Prostate gland (tissue), 2 donors: ENCODE measurements at regions not wholly inside any gene's neighbourhood (a gene's known extent, or its start where the extent isn't known, plus 50 kb on each side); places are given as distances from the start of the nearest gene placed in this dataset.

Experiments used
- CTCF ChIP-seq, 4 experiments: fragments of 200-600 bp in 2 of 4; fragments of 450-650 bp in 2 of 4; sonication (generic) in 2 of 4; IDR thresholded peaks; 1 replicate in 3 of 4; 2 replicates in 1 of 4; pipeline ENCODE4 v1.5.1; 2016 to 2019; ENCODE audit warnings: antibody characterized with exemption in 4 of 4, mild to moderate bottlenecking in 2 of 4, moderate library complexity in 2 of 4
- POLR2A ChIP-seq: fragments of 450-650 bp; IDR thresholded peaks from one replicate; pipeline ENCODE4 v1.6.1; 2016; ENCODE audit warnings: antibody characterized with exemption, mild to moderate bottlenecking
- POLR2AphosphoS5 ChIP-seq: sonication (generic); formaldehyde crosslinking; IDR thresholded peaks from one replicate; pipeline ENCODE4 v1.6.1; 2017; ENCODE audit warnings: antibody characterized with exemption

DNA sequence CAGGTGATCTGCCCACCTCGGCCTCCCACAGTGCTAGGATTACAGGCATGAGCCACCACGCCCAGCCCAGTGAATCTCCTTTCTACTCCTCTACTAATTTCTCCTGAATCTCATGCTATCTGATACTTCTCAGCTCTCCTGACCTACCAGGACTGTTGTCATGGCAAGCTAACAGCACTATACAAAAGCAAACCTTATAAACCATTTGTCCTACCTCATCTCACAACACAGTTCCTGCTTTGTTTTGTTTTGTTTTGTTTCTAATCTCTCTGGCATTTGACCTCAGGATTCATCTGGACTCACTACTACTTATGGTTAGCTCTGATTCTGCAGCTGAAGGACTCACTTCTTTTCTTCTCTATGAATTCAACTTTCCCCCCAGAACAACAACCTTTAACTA lies 734.8 kb downstream of the TLE1 start:
- no peak for TF ChIP-seq POLR2A
- no peak for TF ChIP-seq CTCF (IDR thresholded peaks at IDR 0.05)
- TF ChIP-seq POLR2AphosphoS5 = no peak
